HS-27A (cell line): ENCODE measurements at regions not wholly inside any gene's neighbourhood (a gene's known extent, or its start where the extent isn't known, plus 50 kb on each side); places are given as distances from the start of the nearest gene placed in this dataset.

Source experiments
- DNase-seq: peaks from one replicate; pipeline ENCODE4 v3.0.0-alpha.2; 2012; ENCODE audit warnings: low read depth, missing footprints

- no peak for DNase-seq
Observed at GRCh38 chr2:206368484-206368883, 74.8 kb upstream of the ADAM23 start.

- DNase-seq = no peak
Observed at GRCh38 chr2:206368933-206369569, 74.3 kb upstream of the ADAM23 start.

- no peak for DNase-seq
Observed at GRCh38 chr2:206375956-206376355, 67.4 kb upstream of the ADAM23 start.

GRCh38 chr2:206378835-206379234 lies 64.5 kb upstream of the ADAM23 start:
- DNase-seq = no peak

GRCh38 chr2:206379266-206379665 lies 64.1 kb upstream of the ADAM23 start:
- no peak for DNase-seq

GRCh38 chr2:206379886-206380285 lies 63.4 kb upstream of the ADAM23 start:
- no peak for DNase-seq

- DNase-seq = no peak
Observed at GRCh38 chr2:206381881-206382280, 61.5 kb upstream of the ADAM23 start.

GRCh38 chr2:206383669-206384068 lies 59.7 kb upstream of the ADAM23 start:
- no peak for DNase-seq

- no peak for DNase-seq
Observed at GRCh38 chr2:206387808-206388207, 55.5 kb upstream of the ADAM23 start.

GRCh38 chr2:206388698-206389097 lies 54.6 kb upstream of the ADAM23 start:
- DNase-seq = no peak

- no peak for DNase-seq
Observed at GRCh38 chr2:206389164-206389563, 54.2 kb upstream of the ADAM23 start.

- no peak for DNase-seq
Observed at GRCh38 chr2:206390181-206390580, 53.2 kb upstream of the ADAM23 start.

- DNase-seq = peak; percentile 19
Observed at GRCh38 chr2:206392118-206392517, 51.2 kb upstream of the ADAM23 start.
